ENCODE measurements at regions not wholly inside any gene's neighbourhood (a gene's known extent, or its start where the extent isn't known, plus 50 kb on each side); places are given as distances from the start of the nearest gene placed in this dataset.

DNA sequence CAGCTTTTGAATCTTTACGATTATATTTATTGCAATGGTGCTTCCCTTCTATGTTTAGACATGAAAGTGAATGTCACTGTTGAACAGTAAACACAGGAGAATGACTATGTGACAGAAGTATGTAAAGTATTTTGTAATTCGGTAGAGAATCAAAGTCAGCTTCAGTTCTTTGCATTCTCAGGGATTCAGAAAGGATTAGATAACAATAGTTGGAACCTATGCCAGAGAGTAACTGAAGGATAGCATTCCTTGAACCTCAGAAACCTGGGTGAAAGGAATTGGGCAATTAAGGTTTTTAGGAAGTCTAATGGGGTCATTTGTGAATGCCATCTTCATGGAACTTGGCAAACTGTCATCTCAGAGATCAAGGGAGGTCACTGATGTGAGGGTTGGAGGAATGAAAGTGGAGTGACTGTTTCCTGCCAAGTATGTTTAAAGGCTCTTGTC is 305.3 kb upstream of the DDHD1 start:
- intact Hi-C loops (cut with micrococcal nuclease), result no loop called here
- peaks cover 6% of the 10 kb centered on the region for H3K27me3 Mint-ChIP-seq
- CTCF ChIA-PET, result no interaction called here

DNA sequence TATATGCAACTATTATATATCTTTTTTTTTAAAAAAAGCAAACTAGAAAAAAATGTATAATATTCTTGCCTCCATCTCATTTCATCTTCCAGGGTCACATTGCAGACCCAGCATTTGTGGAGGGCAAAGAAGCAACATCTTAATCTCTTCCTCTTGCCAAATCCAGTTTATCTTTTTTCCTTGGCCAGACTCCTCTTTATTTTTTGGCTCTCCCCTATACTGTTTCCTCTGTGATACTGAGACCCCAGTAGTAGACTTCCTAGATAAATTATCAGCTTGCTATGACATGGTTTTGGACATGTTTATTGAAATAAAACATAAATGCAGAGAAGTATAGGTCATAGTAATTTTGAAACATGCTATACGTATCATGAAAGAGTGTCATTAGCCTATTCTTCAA is 303.8 kb upstream of the DDHD1 start:
- H3K4me3 Mint-ChIP-seq, result no peak overlapping the region
- Histone ChIP-seq H3K4me1 (ENCODE audit: control insufficient read depth in 2 of 2, insufficient read depth in 2 of 2, low read length in 2 of 2) (no peaks in the 10 kb centered on the region), H3K27ac (ENCODE audit: low read length in 2 of 2) (no peak overlapping the region), H3K36me3 (replicated peaks in 1 of 2; ENCODE audit: control extremely low read depth in 1 of 2, control insufficient read depth in 1 of 2, extremely low read depth in 1 of 2, insufficient read depth in 2 of 2, low read length in 1 of 2) (no peaks in the 10 kb centered on the region), H3K9ac (ENCODE audit: low read length) (no peak overlapping the region), H4K20me1 (ENCODE audit: control insufficient read depth, insufficient read depth, low read length, poor library complexity, severe bottlenecking) (no peaks in the 10 kb centered on the region), H3K4me3 (ENCODE audit: control extremely low read depth in 1 of 5, extremely low read depth in 1 of 5, insufficient read depth in 1 of 5, low read depth in 2 of 5, low read length in 4 of 5) (no peak overlapping the region), H2AFZ (ENCODE audit: insufficient read depth, low read depth, low read length, poor library complexity, severe bottlenecking) (no peak overlapping the region), H3K79me2 (ENCODE audit: control insufficient read depth, insufficient read depth, low read length) (no peaks in the 10 kb centered on the region), H3K9me3 (ENCODE audit: control extremely low read depth in 1 of 3, control insufficient read depth in 2 of 3, insufficient read depth in 1 of 3, low read length in 2 of 3) (no peaks in the 10 kb centered on the region), H3K27me3 (replicated peaks in 1 of 4; ENCODE audit: control extremely low read depth in 1 of 4, control insufficient read depth in 3 of 4, insufficient read depth in 4 of 4, low read length in 3 of 4) (no peaks in the 10 kb centered on the region), H3K4me2 (replicated peaks; ENCODE audit: low read depth, low read length, poor library complexity, severe bottlenecking) (no peak overlapping the region)
- peaks cover 6% of the 10 kb centered on the region for H3K27me3 Mint-ChIP-seq
- ATAC-seq (ENCODE audit: low read depth) (no peak), DNase-seq (no peak)
- POLR2A ChIA-PET, result no interaction called here
- CTCF ChIA-PET, result no interaction called here
- H3K27ac Mint-ChIP-seq, result no peak overlapping the region
- no peaks in the 10 kb centered on the region for H3K9me3 Mint-ChIP-seq (ENCODE audit: insufficient read depth)
- no peak for TF ChIP-seq EZH2 (IDR thresholded peaks at IDR 0.05; ENCODE audit: borderline replicate concordance, insufficient read depth, low read depth, low read length, poor library complexity, severe bottlenecking)
- TF ChIP-seq, protein P1, sequence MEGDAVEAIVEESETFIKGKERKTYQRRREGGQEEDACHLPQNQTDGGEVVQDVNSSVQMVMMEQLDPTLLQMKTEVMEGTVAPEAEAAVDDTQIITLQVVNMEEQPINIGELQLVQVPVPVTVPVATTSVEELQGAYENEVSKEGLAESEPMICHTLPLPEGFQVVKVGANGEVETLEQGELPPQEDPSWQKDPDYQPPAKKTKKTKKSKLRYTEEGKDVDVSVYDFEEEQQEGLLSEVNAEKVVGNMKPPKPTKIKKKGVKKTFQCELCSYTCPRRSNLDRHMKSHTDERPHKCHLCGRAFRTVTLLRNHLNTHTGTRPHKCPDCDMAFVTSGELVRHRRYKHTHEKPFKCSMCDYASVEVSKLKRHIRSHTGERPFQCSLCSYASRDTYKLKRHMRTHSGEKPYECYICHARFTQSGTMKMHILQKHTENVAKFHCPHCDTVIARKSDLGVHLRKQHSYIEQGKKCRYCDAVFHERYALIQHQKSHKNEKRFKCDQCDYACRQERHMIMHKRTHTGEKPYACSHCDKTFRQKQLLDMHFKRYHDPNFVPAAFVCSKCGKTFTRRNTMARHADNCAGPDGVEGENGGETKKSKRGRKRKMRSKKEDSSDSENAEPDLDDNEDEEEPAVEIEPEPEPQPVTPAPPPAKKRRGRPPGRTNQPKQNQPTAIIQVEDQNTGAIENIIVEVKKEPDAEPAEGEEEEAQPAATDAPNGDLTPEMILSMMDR (IDR thresholded peaks at IDR 0.05), result no peak
- intact Hi-C loops (cut with micrococcal nuclease), result no loop called here
- no peaks in the 10 kb centered on the region for H3K4me1 Mint-ChIP-seq
- WGBS (ENCODE audit: insufficient coverage), result no CpG with 5 or more reads among the region's 1 CpG

More for the DNA sequence above, 305.3 kb upstream of the DDHD1 start:
- Histone ChIP-seq H3K27me3 (replicated peaks in 1 of 4; ENCODE audit: control extremely low read depth in 1 of 4, control insufficient read depth in 3 of 4, insufficient read depth in 4 of 4, low read length in 3 of 4) (no peaks in the 10 kb centered on the region), H3K9ac (ENCODE audit: low read length) (no peak overlapping the region), H3K79me2 (ENCODE audit: control insufficient read depth, insufficient read depth, low read length) (no peaks in the 10 kb centered on the region), H3K4me1 (ENCODE audit: control insufficient read depth in 2 of 2, insufficient read depth in 2 of 2, low read length in 2 of 2) (no peaks in the 10 kb centered on the region), H3K4me2 (replicated peaks; ENCODE audit: low read depth, low read length, poor library complexity, severe bottlenecking) (no peak overlapping the region), H4K20me1 (ENCODE audit: control insufficient read depth, insufficient read depth, low read length, poor library complexity, severe bottlenecking) (no peaks in the 10 kb centered on the region), H3K36me3 (replicated peaks in 1 of 2; ENCODE audit: control extremely low read depth in 1 of 2, control insufficient read depth in 1 of 2, extremely low read depth in 1 of 2, insufficient read depth in 2 of 2, low read length in 1 of 2) (no peaks in the 10 kb centered on the region), H3K4me3 (ENCODE audit: control extremely low read depth in 1 of 5, extremely low read depth in 1 of 5, insufficient read depth in 1 of 5, low read depth in 2 of 5, low read length in 4 of 5) (no peak overlapping the region), H3K27ac (ENCODE audit: low read length in 2 of 2) (no peak overlapping the region), H3K9me3 (ENCODE audit: control extremely low read depth in 1 of 3, control insufficient read depth in 2 of 3, insufficient read depth in 1 of 3, low read length in 2 of 3) (no peaks in the 10 kb centered on the region), H2AFZ (ENCODE audit: insufficient read depth, low read depth, low read length, poor library complexity, severe bottlenecking) (no peak overlapping the region)
- Mint-ChIP-seq H3K4me3 (no peak overlapping the region), H3K4me1 (no peaks in the 10 kb centered on the region), H3K9me3 (ENCODE audit: insufficient read depth) (no peaks in the 10 kb centered on the region), H3K27ac (no peak overlapping the region)
- no peak for TF ChIP-seq EZH2 (IDR thresholded peaks at IDR 0.05; ENCODE audit: borderline replicate concordance, insufficient read depth, low read depth, low read length, poor library complexity, severe bottlenecking)
- TF ChIP-seq, protein P1 (IDR thresholded peaks at IDR 0.05), result no peak
- POLR2A ChIA-PET, result no interaction called here
- WGBS (ENCODE audit: insufficient coverage), result 85% methylated on average over 2 of the region's 2 CpGs
- DNase-seq (no peak), ATAC-seq (ENCODE audit: low read depth) (no peak)

Measured in B cell (primary cell).